ENCODE measurements at regions not wholly inside any gene's neighbourhood (a gene's known extent, or its start where the extent isn't known, plus 50 kb on each side); places are given as distances from the start of the nearest gene placed in this dataset.

DNA sequence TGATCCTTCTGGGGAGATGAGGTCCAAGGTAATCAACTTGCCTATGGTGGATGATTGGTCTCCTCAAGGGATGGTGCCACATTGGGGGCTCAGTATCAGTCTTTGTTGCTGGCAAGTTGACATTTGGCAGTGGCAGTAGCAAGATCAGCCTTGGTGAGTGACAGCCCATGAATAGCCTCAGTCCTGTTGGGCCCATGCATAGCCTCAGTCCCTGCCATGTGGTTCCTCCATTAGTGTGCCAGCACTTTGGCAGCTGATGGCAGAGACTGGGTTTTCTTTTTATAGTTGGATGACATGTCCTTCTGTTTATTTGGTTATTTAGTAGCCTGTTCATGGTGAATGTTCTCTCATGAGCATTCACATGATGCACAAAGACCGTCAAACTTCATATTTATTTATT, 179.6 kb downstream of the CBLN1 start:
- TF ChIP-seq, protein P1, sequence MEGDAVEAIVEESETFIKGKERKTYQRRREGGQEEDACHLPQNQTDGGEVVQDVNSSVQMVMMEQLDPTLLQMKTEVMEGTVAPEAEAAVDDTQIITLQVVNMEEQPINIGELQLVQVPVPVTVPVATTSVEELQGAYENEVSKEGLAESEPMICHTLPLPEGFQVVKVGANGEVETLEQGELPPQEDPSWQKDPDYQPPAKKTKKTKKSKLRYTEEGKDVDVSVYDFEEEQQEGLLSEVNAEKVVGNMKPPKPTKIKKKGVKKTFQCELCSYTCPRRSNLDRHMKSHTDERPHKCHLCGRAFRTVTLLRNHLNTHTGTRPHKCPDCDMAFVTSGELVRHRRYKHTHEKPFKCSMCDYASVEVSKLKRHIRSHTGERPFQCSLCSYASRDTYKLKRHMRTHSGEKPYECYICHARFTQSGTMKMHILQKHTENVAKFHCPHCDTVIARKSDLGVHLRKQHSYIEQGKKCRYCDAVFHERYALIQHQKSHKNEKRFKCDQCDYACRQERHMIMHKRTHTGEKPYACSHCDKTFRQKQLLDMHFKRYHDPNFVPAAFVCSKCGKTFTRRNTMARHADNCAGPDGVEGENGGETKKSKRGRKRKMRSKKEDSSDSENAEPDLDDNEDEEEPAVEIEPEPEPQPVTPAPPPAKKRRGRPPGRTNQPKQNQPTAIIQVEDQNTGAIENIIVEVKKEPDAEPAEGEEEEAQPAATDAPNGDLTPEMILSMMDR (IDR thresholded peaks at IDR 0.05): no peak
- no peak for TF ChIP-seq EZH2 (IDR thresholded peaks at IDR 0.05; ENCODE audit: borderline replicate concordance, insufficient read depth, low read depth, low read length, poor library complexity, severe bottlenecking)

All from B cell (primary cell).